ENCODE measurements at regions not wholly inside any gene's neighbourhood (a gene's known extent, or its start where the extent isn't known, plus 50 kb on each side); places are given as distances from the start of the nearest gene placed in this dataset.

GRCh38 chr20:58586565-58587093, 64.5 kb upstream of the STX16 start:
- no peak for TF ChIP-seq CTCF (IDR thresholded peaks at IDR 0.05; ENCODE audit: borderline replicate concordance, extremely low read depth, low read length, poor library complexity, severe bottlenecking)
- no peak for TF ChIP-seq EZH2 (IDR thresholded peaks at IDR 0.05; ENCODE audit: borderline replicate concordance, low read depth, low read length, severe bottlenecking)
